ENCODE measurements at regions not wholly inside any gene's neighbourhood (a gene's known extent, or its start where the extent isn't known, plus 50 kb on each side); places are given as distances from the start of the nearest gene placed in this dataset.

DNA sequence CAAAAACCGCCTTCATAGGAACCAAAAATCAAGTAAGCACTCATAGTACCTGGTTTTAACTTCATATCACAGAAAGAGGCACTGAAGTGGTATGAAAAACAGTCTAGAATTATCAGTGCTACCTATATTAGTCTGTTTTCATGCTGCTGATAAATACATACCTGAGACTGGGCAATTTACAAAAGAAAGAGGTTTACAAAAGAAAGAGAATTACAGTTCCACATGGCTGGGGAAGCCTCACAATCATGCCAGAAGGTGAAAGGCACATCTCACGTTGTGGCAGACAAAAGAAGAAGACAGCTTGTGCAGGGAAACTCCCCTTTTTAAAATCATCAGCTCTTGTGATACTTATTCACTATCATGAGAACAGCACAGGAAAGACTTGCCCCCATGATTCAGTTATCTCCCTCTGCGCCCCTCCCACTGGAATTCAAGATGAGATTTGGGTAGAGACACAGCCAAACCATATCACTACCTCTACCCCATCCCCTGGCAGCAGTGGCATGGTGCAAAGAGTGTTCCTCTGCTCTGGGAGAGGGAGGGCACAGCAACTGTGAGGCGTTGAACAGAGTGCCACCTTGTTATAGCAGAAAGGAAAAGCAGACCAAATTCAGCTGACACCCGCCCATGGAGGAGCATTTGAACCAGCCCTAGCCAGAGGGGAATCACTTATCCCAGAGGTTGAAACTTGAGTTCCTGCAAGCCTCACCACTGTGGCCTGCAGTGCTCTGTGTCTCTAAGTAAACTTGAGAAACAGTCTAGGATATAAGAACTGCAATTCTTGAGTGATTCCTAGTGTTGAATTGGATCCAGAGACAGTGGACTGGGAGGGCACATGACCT, 61.9 kb upstream of the PTPRZ1 start:
- TF ChIP-seq, protein P1, sequence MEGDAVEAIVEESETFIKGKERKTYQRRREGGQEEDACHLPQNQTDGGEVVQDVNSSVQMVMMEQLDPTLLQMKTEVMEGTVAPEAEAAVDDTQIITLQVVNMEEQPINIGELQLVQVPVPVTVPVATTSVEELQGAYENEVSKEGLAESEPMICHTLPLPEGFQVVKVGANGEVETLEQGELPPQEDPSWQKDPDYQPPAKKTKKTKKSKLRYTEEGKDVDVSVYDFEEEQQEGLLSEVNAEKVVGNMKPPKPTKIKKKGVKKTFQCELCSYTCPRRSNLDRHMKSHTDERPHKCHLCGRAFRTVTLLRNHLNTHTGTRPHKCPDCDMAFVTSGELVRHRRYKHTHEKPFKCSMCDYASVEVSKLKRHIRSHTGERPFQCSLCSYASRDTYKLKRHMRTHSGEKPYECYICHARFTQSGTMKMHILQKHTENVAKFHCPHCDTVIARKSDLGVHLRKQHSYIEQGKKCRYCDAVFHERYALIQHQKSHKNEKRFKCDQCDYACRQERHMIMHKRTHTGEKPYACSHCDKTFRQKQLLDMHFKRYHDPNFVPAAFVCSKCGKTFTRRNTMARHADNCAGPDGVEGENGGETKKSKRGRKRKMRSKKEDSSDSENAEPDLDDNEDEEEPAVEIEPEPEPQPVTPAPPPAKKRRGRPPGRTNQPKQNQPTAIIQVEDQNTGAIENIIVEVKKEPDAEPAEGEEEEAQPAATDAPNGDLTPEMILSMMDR (IDR thresholded peaks at IDR 0.05; ENCODE audit: extremely low read depth in 1 of 2, insufficient read depth in 1 of 2, low read depth in 1 of 2, low read length in 2 of 2): no peak
- TF ChIP-seq POLR2AphosphoS5 (IDR thresholded peaks at IDR 0.05; ENCODE audit: insufficient read depth, low read depth, low read length): no peak
- TF ChIP-seq POLR2A (IDR thresholded peaks at IDR 0.05; ENCODE audit: low read depth, low read length): no peak
- no peak for TF ChIP-seq EZH2 (IDR thresholded peaks at IDR 0.05; ENCODE audit: borderline replicate concordance, low read depth, low read length, severe bottlenecking)
- no peak for TF ChIP-seq MYC (IDR thresholded peaks at IDR 0.05; ENCODE audit: low read depth, low read length)
- no peak for TF ChIP-seq FOS (IDR thresholded peaks at IDR 0.05; ENCODE audit: borderline replicate concordance, insufficient read depth, low read length)
- no peak for TF ChIP-seq GATA2 (IDR thresholded peaks at IDR 0.05; ENCODE audit: insufficient read depth, insufficient read length, low read depth, low read length)
- TF ChIP-seq, protein P2, sequence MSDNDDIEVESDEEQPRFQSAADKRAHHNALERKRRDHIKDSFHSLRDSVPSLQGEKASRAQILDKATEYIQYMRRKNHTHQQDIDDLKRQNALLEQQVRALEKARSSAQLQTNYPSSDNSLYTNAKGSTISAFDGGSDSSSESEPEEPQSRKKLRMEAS (IDR thresholded peaks at IDR 0.05; ENCODE audit: insufficient read depth, insufficient read length): no peak
